Suprapubic skin (tissue), 4 donors: ENCODE measurements at regions not wholly inside any gene's neighbourhood (a gene's known extent, or its start where the extent isn't known, plus 50 kb on each side); places are given as distances from the start of the nearest gene placed in this dataset.

Experiments
- CTCF ChIP-seq, 2 donors: fragments of 200-600 bp in 1 of 2; fragments of 450-650 bp in 1 of 2; sonication (generic) in 1 of 2; IDR thresholded peaks; one replicate each; pipeline ENCODE4 v1.5.1; 2016 to 2019; ENCODE audit warnings: antibody characterized with exemption in 2 of 2, mild to moderate bottlenecking in 1 of 2, moderate library complexity in 1 of 2
- POLR2A ChIP-seq, 2 donors: fragments of 450-650 bp; IDR thresholded peaks; one replicate each; pipeline ENCODE4 v1.6.1; 2017; ENCODE audit warnings: antibody characterized with exemption in 2 of 2, mild to moderate bottlenecking in 2 of 2, moderate library complexity in 2 of 2
- POLR2AphosphoS5 ChIP-seq, 3 donors: sonication (generic); formaldehyde crosslinking; IDR thresholded peaks; one replicate each; pipeline ENCODE4 v1.6.1; 2017; ENCODE audit warnings: antibody characterized with exemption in 3 of 3

GRCh38 chr5:104412649-104413240, 850.2 kb upstream of the NUDT12 start:
- TF ChIP-seq POLR2A (IDR thresholded peaks at IDR 0.05): no peak
- no peak for TF ChIP-seq POLR2AphosphoS5 (IDR thresholded peaks at IDR 0.05)
- TF ChIP-seq CTCF (IDR thresholded peaks at IDR 0.05): no peak
